GM12865 (cell line): ENCODE measurements at regions not wholly inside any gene's neighbourhood (a gene's known extent, or its start where the extent isn't known, plus 50 kb on each side); places are given as distances from the start of the nearest gene placed in this dataset.

ENCODE experiments used
- DNase-seq: peaks from one replicate; pipeline ENCODE4 v3.0.0; 2010; ENCODE audit warnings: low read depth
- H3K4me3 ChIP-seq: 2 replicates; pipeline ENCODE4 v1.5.1; 2011; ENCODE audit warnings: mild to moderate bottlenecking, low read depth, low read length, control low read depth
- TF ChIP-seq, protein P1 (sequence below): IDR thresholded peaks from 2 replicates; pipeline ENCODE4 v1.5.1; 2011; ENCODE audit warnings: low read length, control low read depth, low read depth, inconsistent platforms; ENCODE audit not compliant: insufficient read depth; ENCODE audit errors: missing control alignments

DNA sequence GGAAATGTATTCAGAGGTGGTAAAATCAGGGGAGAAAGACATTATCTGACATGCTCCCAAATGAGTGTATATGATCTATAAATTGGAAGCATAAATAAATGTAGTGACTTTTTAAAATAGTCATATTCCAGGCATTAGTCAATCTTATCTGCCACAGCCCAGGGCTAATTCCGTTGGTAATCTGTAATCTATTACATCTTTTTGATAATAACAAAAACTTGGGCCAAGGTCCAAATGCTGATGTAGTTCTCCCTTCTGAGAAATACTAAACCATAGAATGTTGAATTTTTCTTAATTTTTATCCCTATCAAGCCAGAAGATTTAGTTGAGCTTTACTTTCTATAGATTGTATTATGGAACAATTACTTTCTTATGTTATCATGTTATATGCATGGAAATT is 1279.8 kb downstream of the EPHA7 start:
- TF ChIP-seq, protein P1, sequence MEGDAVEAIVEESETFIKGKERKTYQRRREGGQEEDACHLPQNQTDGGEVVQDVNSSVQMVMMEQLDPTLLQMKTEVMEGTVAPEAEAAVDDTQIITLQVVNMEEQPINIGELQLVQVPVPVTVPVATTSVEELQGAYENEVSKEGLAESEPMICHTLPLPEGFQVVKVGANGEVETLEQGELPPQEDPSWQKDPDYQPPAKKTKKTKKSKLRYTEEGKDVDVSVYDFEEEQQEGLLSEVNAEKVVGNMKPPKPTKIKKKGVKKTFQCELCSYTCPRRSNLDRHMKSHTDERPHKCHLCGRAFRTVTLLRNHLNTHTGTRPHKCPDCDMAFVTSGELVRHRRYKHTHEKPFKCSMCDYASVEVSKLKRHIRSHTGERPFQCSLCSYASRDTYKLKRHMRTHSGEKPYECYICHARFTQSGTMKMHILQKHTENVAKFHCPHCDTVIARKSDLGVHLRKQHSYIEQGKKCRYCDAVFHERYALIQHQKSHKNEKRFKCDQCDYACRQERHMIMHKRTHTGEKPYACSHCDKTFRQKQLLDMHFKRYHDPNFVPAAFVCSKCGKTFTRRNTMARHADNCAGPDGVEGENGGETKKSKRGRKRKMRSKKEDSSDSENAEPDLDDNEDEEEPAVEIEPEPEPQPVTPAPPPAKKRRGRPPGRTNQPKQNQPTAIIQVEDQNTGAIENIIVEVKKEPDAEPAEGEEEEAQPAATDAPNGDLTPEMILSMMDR = no peak
- no peak overlapping the region for H3K4me3 ChIP-seq
- DNase-seq = no peak

DNA sequence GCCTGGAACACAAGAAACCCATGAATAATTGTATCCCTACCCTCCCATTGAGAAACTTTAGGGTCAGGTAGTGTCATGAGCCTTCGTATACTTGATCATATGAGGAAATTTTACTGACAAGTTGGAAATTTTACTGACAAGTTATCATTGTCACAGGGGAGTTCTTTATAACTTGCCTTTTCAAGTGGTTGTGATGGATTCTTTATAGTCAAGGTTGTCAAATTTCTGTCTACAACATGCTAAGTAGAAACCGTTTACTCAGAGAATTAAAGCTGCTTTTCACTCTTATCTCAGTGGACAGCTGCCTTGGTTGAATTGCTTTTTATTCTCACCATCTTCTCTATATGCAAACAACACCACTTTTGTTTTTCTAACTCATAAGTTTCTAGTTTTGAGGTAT is 1286.4 kb downstream of the EPHA7 start:
- H3K4me3 ChIP-seq = no peak overlapping the region
- DNase-seq = no peak
- TF ChIP-seq, protein P1 = no peak

DNA sequence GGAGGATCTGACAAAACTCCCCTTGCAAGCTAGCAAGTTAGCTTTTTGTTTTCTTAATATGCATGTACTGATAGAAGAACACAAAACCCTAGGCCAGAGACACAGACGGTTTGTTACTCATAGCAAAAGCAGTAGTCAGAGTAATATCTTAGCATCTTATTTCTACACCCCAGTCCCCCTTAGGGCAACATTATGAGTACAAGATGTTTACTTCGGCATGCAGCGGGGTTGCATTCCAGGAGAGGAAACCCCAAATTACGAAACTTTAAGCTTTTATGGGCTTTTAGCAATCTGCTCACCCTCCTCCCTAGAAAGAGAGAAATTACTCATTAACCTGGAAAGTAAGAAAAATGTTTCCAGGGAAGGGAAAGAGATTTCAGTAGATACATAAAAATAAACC is 1286.9 kb downstream of the EPHA7 start:
- no peak for DNase-seq
- H3K4me3 ChIP-seq = no peak overlapping the region
- TF ChIP-seq, protein P1 = no peak

DNA sequence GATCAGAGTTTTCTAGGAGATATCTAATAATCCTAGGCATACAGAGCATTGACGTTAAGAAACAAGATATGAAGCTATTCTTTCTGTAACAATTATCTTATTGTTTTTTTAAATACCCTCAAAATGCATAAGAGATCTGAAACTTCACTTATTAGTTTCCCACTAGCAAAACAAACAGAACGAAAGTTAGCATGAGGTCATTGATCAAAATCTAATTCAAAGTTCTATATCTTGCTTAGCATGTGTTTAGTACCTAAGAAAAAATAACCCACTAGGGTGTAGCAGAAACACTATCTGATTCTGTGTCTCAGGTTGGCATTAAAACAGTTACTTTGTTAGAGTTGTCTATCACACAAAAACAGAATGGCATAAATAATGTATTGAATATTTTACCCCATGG is 1288.4 kb downstream of the EPHA7 start:
- DNase-seq = no peak
- TF ChIP-seq, protein P1 = no peak
- no peak overlapping the region for H3K4me3 ChIP-seq

DNA sequence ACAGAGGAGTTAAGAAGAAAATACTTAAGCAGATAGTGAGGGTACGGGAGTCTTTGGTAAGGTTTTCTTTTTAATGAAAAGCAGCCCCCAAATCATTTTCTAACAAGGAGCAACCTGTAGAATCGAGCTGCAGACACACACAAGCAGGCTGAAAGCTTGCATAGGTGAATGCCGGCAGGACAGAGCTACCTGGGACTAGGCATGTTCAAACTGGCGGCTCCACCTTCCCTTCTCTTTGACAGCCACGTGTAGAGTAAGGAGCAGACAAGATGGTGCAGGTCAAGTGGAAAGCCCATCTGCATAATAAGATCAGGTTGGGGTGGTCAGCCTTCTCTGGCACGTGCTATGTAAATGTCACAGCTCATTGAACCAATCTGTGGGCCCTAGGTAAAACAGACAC is 1292.4 kb downstream of the EPHA7 start:
- no peak for DNase-seq
- no peak overlapping the region for H3K4me3 ChIP-seq
- TF ChIP-seq, protein P1 = no peak

DNA sequence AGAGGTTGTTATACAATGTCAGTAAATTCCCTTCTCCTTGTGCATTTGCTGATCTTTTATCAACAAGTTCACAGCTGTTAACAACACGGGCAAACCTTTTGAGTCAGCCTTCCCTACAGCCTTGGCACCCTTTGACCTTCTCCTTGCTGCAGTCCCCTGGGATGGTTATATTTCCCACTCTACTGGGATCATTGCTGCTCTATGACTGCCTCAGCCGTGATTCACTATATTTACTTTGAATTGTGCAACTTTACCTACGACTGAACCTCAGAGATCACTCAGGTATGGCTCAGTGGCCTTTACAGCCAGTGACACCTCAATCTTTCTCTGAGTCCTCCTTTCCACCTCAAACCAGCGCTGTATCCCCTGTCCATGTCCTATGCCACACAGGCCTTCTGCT is 1293.3 kb downstream of the EPHA7 start:
- DNase-seq = no peak
- no peak overlapping the region for H3K4me3 ChIP-seq
- TF ChIP-seq, protein P1 = no peak

DNA sequence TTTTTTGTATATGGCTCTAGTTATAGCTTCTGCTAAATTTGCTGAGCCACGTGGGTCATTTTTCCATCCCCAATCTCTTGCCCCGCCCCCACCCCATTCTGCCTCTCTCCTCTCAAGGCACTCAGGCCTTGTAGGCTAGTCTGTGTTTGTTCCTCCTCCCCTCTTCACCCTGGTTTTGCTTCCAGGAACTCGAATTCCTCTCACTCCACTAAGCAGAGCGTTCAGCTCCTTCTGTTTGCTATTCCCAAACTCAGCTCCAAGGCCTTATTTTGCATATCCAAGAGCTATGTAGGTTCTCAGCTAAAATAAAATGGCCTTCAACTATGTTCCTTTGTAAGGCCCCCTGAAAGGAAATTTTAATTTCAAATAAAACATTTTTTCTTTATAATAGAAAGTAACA is 1293.7 kb downstream of the EPHA7 start:
- TF ChIP-seq, protein P1 = no peak
- no peak overlapping the region for H3K4me3 ChIP-seq
- DNase-seq = no peak
